Right atrium auricular region (tissue), 2 donors: ENCODE measurements at regions not wholly inside any gene's neighbourhood (a gene's known extent, or its start where the extent isn't known, plus 50 kb on each side); places are given as distances from the start of the nearest gene placed in this dataset.

Source experiments
- DNase-seq: peaks from one replicate; pipeline ENCODE4 v3.0.0-alpha.2; 2019; ENCODE audit warnings: low spot score
- H3K27ac ChIP-seq, 2 donors: fragments of 200-600 bp; sonication (generic); 1 replicate in 1 of 2; 2 replicates in 1 of 2; pipeline ENCODE4 v1.5.1; 2016 to 2019
- H3K27me3 ChIP-seq, 2 donors: fragments of 200-600 bp; sonication (generic); one replicate each; pipeline versions ENCODE4 v1.5.1 to v1.6.0; 2017 to 2019
- H3K36me3 ChIP-seq: fragments of 200-600 bp; sonication (generic); one replicate; pipeline ENCODE4 v1.5.1; 2016
- H3K4me1 ChIP-seq, 2 donors: fragments of 200-600 bp; sonication (generic); one replicate each; pipeline versions ENCODE4 v1.5.1 to v1.6.0; 2017 to 2019
- H3K4me3 ChIP-seq, 2 donors: fragments of 200-600 bp; sonication (generic); 1 replicate in 1 of 2; 2 replicates in 1 of 2; pipeline ENCODE4 v1.5.1; 2017 to 2019; ENCODE audit warnings: mild to moderate bottlenecking in 1 of 2, moderate library complexity in 1 of 2
- H3K9me3 ChIP-seq, 2 donors: fragments of 200-600 bp; sonication (generic); one replicate each; pipeline ENCODE4 v1.5.1; 2019
- TF ChIP-seq, protein P1 (sequence below), 2 donors: fragments of 200-600 bp; sonication (generic); IDR thresholded peaks; one replicate each; pipeline ENCODE4 v1.5.1; 2019; ENCODE audit warnings: antibody characterized with exemption in 2 of 2

GRCh38 chr2:387980-388421, 100.1 kb upstream of the ALKAL2 start:
- no peak overlapping the region for H3K4me3 ChIP-seq
- TF ChIP-seq, protein P1, sequence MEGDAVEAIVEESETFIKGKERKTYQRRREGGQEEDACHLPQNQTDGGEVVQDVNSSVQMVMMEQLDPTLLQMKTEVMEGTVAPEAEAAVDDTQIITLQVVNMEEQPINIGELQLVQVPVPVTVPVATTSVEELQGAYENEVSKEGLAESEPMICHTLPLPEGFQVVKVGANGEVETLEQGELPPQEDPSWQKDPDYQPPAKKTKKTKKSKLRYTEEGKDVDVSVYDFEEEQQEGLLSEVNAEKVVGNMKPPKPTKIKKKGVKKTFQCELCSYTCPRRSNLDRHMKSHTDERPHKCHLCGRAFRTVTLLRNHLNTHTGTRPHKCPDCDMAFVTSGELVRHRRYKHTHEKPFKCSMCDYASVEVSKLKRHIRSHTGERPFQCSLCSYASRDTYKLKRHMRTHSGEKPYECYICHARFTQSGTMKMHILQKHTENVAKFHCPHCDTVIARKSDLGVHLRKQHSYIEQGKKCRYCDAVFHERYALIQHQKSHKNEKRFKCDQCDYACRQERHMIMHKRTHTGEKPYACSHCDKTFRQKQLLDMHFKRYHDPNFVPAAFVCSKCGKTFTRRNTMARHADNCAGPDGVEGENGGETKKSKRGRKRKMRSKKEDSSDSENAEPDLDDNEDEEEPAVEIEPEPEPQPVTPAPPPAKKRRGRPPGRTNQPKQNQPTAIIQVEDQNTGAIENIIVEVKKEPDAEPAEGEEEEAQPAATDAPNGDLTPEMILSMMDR (IDR thresholded peaks at IDR 0.05), result no peak
- H3K27ac ChIP-seq, result no peak overlapping the region
- H3K9me3 ChIP-seq, result no peaks in the 10 kb centered on the region
- peak; percentile 32 for DNase-seq
- no peaks in the 10 kb centered on the region for H3K4me1 ChIP-seq
- H3K27me3 ChIP-seq, result no peaks in the 10 kb centered on the region
- H3K36me3 ChIP-seq, result no peaks in the 10 kb centered on the region

DNA sequence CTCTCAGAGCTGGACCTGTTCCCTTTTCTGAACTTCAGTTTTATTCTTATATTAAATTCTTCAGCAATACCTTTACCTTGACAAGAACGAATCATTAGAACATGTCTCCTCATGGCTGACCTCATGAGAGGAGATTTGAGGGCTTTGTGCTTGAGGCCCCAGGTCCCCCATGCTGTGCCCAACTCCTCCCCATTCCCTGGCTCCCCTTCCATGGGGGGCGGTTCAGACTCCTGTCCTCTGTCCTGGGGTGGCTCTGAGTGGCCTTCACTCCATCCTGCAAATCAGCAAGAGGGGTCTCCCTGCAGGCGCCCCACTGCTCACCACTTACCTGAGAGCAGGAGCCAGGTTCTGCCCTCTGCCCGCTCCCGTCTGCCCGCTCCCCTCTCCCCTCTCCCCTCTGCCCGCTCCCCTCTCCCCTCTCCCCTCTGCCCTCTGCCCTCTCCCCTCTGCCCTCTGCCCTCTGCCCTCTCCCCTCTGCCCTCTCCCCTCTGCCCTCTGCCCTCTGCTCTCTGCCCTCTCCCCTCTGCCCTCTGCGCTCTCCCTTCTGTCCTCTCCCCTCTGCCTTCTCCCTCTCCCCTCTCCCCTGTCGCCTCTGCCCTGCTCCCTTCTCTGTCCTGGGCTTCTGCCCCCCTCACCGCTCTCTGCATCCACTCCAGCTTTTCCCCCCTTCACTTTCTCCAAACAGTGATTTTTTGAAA, 98.7 kb upstream of the ALKAL2 start:
- no peaks in the 10 kb centered on the region for H3K36me3 ChIP-seq
- no peaks in the 10 kb centered on the region for H3K27me3 ChIP-seq
- H3K4me3 ChIP-seq, result no peak overlapping the region
- H3K27ac ChIP-seq, result no peak overlapping the region
- TF ChIP-seq, protein P1 (IDR thresholded peaks at IDR 0.05), result no peak
- DNase-seq, result no peak
- no peaks in the 10 kb centered on the region for H3K9me3 ChIP-seq
- H3K4me1 ChIP-seq, result no peaks in the 10 kb centered on the region

- Histone ChIP-seq H3K9me3 (no peaks in the 10 kb centered on the region), H3K36me3 (no peaks in the 10 kb centered on the region), H3K27me3 (no peaks in the 10 kb centered on the region), H3K4me3 (no peak overlapping the region), H3K4me1 (no peaks in the 10 kb centered on the region), H3K27ac (no peak overlapping the region)
- no peak for DNase-seq
- TF ChIP-seq, protein P1 (IDR thresholded peaks at IDR 0.05), result no peak
Measured at GRCh38 chr2:385785-386184, 97.9 kb upstream of the ALKAL2 start.

DNA sequence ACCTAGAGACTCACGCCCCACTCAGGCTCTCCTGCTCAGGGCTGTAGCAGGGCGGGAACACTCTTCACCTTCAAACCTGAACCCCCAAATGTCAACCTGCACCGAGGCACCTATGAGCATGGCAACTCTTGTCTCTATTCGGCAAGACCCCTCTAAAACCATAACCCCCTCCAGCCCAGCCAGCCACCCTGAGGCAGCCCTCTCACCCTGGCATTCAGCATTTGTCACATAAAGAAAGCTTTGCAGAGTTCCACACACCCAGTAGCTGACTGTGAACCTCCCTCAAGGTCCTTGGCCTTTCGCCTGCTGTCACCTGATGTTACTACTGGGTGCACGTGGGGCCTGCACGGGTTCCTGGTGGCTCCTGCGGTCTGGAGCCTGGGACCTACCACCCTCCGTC, 97.2 kb upstream of the ALKAL2 start:
- Histone ChIP-seq H3K36me3 (no peaks in the 10 kb centered on the region), H3K27me3 (no peaks in the 10 kb centered on the region), H3K4me1 (no peaks in the 10 kb centered on the region), H3K9me3 (no peaks in the 10 kb centered on the region), H3K4me3 (no peak overlapping the region), H3K27ac (no peak overlapping the region)
- DNase-seq, result no peak
- TF ChIP-seq, protein P1 (IDR thresholded peaks at IDR 0.05), result no peak

DNA sequence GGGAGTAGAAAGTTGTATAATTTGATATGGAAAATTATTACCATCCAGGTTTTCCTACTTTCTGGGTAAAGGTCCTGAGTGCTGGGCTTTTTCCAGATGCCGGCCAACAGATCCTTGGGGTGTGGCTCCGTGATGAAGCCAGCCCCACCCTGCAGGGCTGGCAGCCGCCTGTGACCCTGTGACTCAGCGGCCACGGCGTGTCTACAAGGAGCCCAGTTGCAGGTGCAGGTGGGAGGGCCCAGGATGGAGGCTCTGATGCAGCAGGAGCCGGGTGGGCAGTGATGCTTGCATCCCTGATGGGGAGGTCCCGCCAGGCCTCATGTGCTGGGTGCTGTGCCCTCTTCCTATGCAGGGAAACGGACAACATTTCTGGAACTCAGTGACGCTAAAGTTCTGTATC, 96.0 kb upstream of the ALKAL2 start:
- no peak for DNase-seq
- H3K27me3 ChIP-seq, result no peaks in the 10 kb centered on the region
- H3K4me1 ChIP-seq, result no peaks in the 10 kb centered on the region
- H3K27ac ChIP-seq, result no peak overlapping the region
- no peaks in the 10 kb centered on the region for H3K9me3 ChIP-seq
- H3K36me3 ChIP-seq, result no peaks in the 10 kb centered on the region
- TF ChIP-seq, protein P1 (IDR thresholded peaks at IDR 0.05), result no peak
- no peak overlapping the region for H3K4me3 ChIP-seq

DNA sequence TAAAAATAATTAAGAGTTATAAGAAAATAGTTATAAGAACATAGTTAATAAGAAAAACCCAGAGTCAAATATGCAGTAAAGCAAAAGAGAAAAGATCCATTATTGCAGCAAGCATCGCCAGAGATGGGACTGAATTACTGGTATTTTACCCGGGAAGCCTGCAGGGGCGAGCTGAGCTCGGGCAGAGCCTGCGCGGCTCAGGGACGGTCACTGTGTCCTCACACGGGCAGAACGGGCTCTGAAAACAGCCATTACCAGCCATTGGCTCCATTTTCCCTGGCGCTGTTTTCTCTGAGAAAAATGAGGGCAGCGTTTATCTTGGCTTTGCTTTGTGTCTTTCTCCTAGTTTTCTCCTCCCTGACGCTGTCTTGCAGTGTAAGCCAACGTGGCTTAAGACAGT, 95.3 kb upstream of the ALKAL2 start:
- Histone ChIP-seq H3K36me3 (no peaks in the 10 kb centered on the region), H3K9me3 (peaks cover 0 to 3% of the 10 kb centered on the region in 2 donors), H3K27me3 (no peaks in the 10 kb centered on the region), H3K4me1 (no peaks in the 10 kb centered on the region), H3K4me3 (no peak overlapping the region), H3K27ac (no peak overlapping the region)
- TF ChIP-seq, protein P1 (IDR thresholded peaks at IDR 0.05), result no peak
- no peak for DNase-seq
